GM10266 (cell line): ENCODE measurements at regions not wholly inside any gene's neighbourhood (a gene's known extent, or its start where the extent isn't known, plus 50 kb on each side); places are given as distances from the start of the nearest gene placed in this dataset.

Experiments
- DNase-seq: peaks from one replicate; pipeline ENCODE4 v3.0.0; 2012; ENCODE audit errors: extremely low spot score
- CTCF ChIP-seq: IDR thresholded peaks from 2 replicates; pipeline ENCODE4 v1.5.1; 2012; ENCODE audit warnings: mild to moderate bottlenecking, low read depth; ENCODE audit not compliant: control insufficient read depth, insufficient read depth; ENCODE audit errors: missing control alignments

- no peak for DNase-seq
- no peak for TF ChIP-seq CTCF
Measured at GRCh38 chr1:234687011-234687410, 77.0 kb upstream of the IRF2BP2 start.

GRCh38 chr1:234686035-234686434 lies 76.1 kb upstream of the IRF2BP2 start:
- no peak for TF ChIP-seq CTCF
- no peak for DNase-seq

GRCh38 chr1:234684856-234685255 lies 74.9 kb upstream of the IRF2BP2 start:
- DNase-seq = no peak
- TF ChIP-seq CTCF = no peak

- no peak for TF ChIP-seq CTCF
- no peak for DNase-seq
Measured at GRCh38 chr1:234683861-234684632, 74.1 kb upstream of the IRF2BP2 start.

- no peak for DNase-seq
- no peak for TF ChIP-seq CTCF
Measured at GRCh38 chr1:234683127-234683860, 73.3 kb upstream of the IRF2BP2 start.

- DNase-seq = no peak
- TF ChIP-seq CTCF = no peak
Measured at GRCh38 chr1:234681990-234682389, 72.0 kb upstream of the IRF2BP2 start.

- DNase-seq = no peak
- TF ChIP-seq CTCF = no peak
Measured at GRCh38 chr1:234681065-234681464, 71.1 kb upstream of the IRF2BP2 start.
